Activated CD4-positive, alpha-beta T cell treated with anti-CD3 and anti-CD28 coated beads for 4 hours (primary cell): ENCODE measurements at regions not wholly inside any gene's neighbourhood (a gene's known extent, or its start where the extent isn't known, plus 50 kb on each side); places are given as distances from the start of the nearest gene placed in this dataset.
A peak's percentile ranks its signal among the peaks of the same experiment; 100 is the strongest.

Experiments used
- DNase-seq, 2 donors: peaks; one replicate each; pipeline ENCODE4 v3.0.0-alpha.2; 2020

- DNase-seq = no peak
Measured at GRCh38 chr15:79373113-79373512, 59.0 kb upstream of the MINAR1 start.

- no peak for DNase-seq
Measured at GRCh38 chr15:79373728-79374127, 58.4 kb upstream of the MINAR1 start.

GRCh38 chr15:79376383-79376782 lies 55.8 kb upstream of the MINAR1 start:
- DNase-seq = no peak

GRCh38 chr15:79378394-79379109 lies 53.6 kb upstream of the MINAR1 start:
- no peak for DNase-seq

- DNase-seq = peak; percentile 68 to 78
Measured at GRCh38 chr15:79380755-79381497, 51.2 kb upstream of the MINAR1 start.

GRCh38 chr15:79381593-79381992 lies 50.5 kb upstream of the MINAR1 start:
- DNase-seq = no peak
